NCI-H1694 (cell line): ENCODE measurements at regions not wholly inside any gene's neighbourhood (a gene's known extent, or its start where the extent isn't known, plus 50 kb on each side); places are given as distances from the start of the nearest gene placed in this dataset.

Experiments
- DNase-seq: peaks from one replicate; lab custom pipeline; 2025; lab: John Stamatoyannopoulos, UW

DNA sequence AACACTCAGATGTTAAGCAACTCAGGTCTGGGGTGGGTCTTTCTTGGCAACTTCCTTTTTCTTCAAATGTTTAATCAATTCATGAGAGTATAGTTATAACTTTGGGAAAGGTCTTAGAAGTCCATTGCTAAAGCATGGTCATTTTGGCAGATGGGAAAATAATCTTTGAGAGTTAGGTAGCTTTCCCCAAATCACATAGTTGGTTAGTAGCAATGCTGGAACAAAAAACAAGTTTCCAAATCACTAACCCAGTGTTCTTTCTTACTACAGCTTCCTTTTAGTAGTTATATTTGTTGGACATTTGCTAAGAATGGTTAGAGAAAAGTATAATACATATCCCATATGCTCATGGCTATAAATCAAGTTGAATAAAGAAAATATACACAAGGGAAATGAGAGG is 185.2 kb upstream of the SLC14A2 start:
- DNase-seq, result no peak

GRCh38 chr18:45435810-45436209 is 179.5 kb upstream of the SLC14A2 start:
- no peak for DNase-seq

GRCh38 chr18:45437366-45437765 is 177.9 kb upstream of the SLC14A2 start:
- no peak for DNase-seq

DNA sequence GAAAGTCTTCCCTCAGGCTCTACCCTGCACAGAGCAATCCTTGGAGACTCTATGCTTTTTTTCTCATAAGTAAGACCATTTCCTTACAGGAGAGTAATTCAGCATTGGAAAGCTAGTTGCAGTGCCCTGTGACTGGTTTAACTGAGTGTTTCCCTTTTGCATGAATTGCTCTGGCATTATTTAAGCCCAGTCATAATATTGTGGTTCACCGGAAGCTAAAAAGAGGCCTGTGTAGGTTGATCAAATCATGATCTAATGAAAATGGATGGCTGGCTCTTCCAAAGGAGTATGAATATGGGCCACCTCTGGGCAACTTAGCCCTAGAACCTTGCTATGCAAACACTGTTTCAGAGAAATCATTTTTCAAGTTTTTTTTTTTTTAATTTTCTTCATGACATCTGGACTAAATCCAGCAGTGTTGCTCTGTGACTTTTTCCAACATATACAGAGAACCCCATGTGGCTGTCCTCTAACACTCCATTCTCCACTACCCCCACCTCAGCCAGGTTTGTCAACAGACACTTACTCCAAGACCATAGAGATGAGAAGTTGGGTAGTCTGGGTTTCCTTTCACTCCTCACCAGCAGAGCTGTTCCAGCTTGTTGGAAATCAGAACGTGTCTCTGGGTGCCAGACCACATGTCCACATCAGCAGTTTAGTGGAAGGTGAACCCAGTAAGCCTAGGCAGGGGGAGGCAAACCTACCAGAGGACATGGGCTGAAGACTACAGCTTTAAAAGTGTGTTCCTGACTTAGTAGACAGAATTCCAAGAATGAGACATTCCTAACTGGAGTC is 175.2 kb upstream of the SLC14A2 start:
- no peak for DNase-seq

GRCh38 chr18:45441110-45441847 is 174.0 kb upstream of the SLC14A2 start:
- no peak for DNase-seq

GRCh38 chr18:45444040-45444439 is 171.2 kb upstream of the SLC14A2 start:
- no peak for DNase-seq

GRCh38 chr18:45447355-45448265 is 167.7 kb upstream of the SLC14A2 start:
- no peak for DNase-seq

DNA sequence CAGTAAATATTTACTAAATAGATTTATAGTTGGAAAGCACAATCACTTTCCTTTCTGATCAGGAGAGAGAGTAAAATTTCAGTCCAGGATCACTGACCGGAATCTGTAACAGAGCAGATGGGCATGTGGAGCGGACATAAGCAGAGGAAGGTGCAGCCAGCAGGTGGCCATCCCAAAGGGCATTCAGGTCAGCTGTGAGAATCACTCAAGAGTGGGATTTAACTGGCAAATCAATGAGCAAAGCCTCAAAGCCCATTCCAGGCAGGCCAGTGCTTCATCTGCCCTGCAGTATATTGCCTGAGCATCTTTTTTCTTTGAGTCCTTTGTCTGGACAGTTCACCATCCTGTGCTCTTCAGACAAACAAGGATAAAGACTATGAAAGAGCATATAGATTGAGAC is 166.4 kb upstream of the SLC14A2 start:
- DNase-seq, result no peak

GRCh38 chr18:45449418-45450227 is 165.7 kb upstream of the SLC14A2 start:
- peak; percentile 15 for DNase-seq

- DNase-seq, result no peak
These were observed 158.9 kb upstream of the SLC14A2 start for GRCh38 chr18:45456090-45457021.

GRCh38 chr18:45458033-45458432 is 157.2 kb upstream of the SLC14A2 start:
- DNase-seq, result no peak

DNA sequence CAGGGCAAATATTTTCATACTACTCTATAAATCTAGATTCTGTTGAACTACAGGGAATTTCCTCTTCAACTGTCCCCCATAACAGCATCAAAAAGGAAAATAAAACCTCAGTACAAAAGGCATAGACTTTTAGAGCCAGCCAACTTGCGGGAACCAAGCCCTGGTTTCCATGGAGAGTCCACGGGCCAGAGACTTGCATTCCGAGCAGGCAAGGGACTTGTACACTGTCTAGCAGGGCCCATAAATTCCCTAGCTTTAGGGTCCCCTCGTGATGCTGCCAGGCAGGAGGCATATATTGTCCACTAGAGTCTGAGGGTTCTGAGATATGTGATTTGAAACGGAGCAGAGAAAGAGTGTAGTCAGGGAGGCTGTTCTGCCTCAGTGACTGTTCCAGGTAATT is 153.1 kb upstream of the SLC14A2 start:
- no peak for DNase-seq

DNA sequence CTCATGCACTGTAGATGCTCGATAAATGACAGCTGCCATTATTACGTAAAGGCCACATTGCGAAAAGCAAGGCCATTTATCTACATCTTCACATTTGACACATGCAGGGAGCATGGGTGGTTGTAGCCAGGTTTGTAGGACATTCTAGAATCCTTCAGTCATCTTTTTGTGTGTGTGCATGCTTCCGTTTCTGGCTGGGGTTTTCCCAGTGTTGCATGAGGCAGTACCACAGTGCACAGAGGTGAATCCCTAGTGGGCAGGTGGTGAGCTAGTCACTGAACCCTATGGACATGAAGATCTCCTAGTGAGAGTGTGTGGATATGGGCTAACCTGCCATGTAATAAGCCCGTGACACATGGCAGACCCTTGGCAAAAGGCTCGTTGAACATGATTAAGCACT is 151.8 kb upstream of the SLC14A2 start:
- no peak for DNase-seq

- DNase-seq, result peak; percentile 74
These were observed 150.7 kb upstream of the SLC14A2 start for GRCh38 chr18:45464619-45465018.

GRCh38 chr18:45467293-45467692 is 148.0 kb upstream of the SLC14A2 start:
- no peak for DNase-seq

GRCh38 chr18:45467945-45468344 is 147.3 kb upstream of the SLC14A2 start:
- DNase-seq, result no peak

- no peak for DNase-seq
These were observed 136.4 kb upstream of the SLC14A2 start for GRCh38 chr18:45478889-45479288.

- DNase-seq, result no peak
These were observed 134.9 kb upstream of the SLC14A2 start for GRCh38 chr18:45480219-45481015.

DNA sequence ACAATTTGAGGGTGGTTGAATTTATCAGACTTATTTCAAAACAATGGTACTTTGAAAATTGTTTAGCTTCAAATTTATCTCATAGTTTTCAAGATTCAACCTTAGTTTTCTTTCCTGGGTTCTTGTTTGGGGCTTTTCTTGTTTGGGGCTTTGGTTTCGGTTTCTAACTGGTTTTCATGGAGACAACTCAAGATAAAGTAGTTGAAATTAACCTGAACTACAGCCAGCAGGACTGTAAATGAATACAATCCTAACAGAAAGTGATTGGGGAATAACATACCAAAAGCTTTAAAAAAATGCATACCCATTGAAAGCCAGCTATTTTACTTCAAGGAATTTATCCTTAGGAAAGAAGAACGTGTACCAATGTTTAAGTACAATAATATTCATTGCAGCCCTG is 133.5 kb upstream of the SLC14A2 start:
- no peak for DNase-seq

- DNase-seq, result no peak
These were observed 133.0 kb upstream of the SLC14A2 start for GRCh38 chr18:45482286-45482685.
